ENCODE measurements at regions not wholly inside any gene's neighbourhood (a gene's known extent, or its start where the extent isn't known, plus 50 kb on each side); places are given as distances from the start of the nearest gene placed in this dataset.

DNA sequence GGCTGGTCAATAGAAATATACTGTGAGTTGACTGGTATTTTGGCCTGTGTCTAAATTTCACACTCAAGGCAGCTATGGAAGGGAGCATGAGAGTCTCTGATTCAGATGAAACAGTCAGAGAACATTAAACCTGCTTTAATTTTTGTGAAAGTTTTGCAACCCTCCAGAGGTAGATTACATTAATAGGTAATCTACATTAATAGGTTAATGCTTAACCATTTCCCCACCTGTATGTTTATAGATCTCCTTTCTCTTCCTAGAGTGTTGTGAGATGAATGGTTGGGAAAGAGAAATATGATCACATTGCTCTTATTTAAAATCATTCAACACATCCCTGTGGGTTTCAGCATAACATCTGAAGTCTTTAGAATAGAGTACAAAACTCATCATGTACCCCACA is 586.9 kb upstream of the DPPA4 start:
- TF ChIP-seq, protein P1, sequence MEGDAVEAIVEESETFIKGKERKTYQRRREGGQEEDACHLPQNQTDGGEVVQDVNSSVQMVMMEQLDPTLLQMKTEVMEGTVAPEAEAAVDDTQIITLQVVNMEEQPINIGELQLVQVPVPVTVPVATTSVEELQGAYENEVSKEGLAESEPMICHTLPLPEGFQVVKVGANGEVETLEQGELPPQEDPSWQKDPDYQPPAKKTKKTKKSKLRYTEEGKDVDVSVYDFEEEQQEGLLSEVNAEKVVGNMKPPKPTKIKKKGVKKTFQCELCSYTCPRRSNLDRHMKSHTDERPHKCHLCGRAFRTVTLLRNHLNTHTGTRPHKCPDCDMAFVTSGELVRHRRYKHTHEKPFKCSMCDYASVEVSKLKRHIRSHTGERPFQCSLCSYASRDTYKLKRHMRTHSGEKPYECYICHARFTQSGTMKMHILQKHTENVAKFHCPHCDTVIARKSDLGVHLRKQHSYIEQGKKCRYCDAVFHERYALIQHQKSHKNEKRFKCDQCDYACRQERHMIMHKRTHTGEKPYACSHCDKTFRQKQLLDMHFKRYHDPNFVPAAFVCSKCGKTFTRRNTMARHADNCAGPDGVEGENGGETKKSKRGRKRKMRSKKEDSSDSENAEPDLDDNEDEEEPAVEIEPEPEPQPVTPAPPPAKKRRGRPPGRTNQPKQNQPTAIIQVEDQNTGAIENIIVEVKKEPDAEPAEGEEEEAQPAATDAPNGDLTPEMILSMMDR (IDR thresholded peaks at IDR 0.05; ENCODE audit: insufficient read depth, low read depth, low read length) = no peak
- no peak for DNase-seq (ENCODE audit: low read depth)
- H3K4me3 ChIP-seq (ENCODE audit: low read depth, low read length) = no peak overlapping the region

DNA sequence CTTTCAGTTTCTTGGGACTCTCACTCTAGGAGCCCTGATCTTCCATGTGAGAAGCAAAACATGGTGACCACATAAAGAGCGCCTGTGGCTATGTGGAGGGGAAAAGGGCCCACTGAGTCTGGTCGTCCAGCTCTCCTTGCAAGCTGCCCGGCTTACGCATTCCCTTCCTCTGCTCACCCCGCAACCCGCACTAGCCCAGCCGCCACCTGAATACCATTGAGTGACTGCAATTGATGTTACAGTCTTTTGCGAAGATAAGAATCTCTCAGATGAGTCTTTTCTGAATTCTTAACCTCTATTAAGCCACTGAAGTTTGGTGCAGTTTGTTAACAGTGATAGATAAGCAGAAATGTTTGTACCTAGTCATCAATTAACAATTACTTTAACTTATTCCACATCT is 589.0 kb upstream of the DPPA4 start:
- no peak overlapping the region for H3K4me3 ChIP-seq (ENCODE audit: low read depth, low read length)
- TF ChIP-seq, protein P1 (IDR thresholded peaks at IDR 0.05; ENCODE audit: insufficient read depth, low read depth, low read length) = no peak
- DNase-seq (ENCODE audit: low read depth) = no peak

DNA sequence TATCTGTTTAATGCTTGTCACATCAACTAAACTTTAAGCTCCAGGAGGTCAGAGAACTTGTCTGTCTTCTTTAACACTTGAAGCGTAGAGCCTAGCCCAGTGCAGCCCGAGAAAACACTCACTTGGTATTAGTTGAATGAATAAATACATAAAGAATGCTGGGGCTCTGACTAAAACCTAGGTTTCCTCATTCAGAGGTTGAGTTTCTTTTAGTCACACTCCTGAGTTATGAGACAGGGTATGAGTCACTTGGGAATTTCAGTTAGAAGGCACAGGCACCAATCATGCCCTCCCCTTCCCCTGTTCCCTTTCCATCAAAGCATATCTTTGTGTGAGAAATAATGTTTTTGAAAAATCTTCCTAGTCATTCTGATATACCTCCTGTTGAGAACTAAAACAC is 589.8 kb upstream of the DPPA4 start:
- peak; percentile 86 for DNase-seq (ENCODE audit: low read depth)
- H3K4me3 ChIP-seq (ENCODE audit: low read depth, low read length) = no peak overlapping the region
- TF ChIP-seq, protein P1 (IDR thresholded peaks at IDR 0.05; ENCODE audit: insufficient read depth, low read depth, low read length) = no peak

DNA sequence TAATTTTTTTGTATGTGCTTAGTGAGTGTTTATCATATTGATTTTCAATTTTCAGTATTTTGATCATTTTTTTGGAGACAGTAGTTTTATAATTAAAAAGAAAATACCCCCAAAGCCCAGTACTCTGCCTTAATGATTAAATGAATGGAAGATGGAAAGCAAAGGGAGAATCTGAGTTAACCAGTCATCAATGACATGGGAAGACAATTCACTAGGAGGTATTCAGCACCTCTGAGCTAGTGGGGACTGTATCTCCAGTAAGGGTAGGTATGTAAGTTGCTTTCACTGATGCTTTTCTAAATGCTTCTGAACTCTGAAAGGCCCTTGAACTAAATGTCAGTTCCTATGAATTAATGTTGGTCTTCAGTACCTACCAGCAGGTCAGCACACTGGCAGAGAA is 590.4 kb upstream of the DPPA4 start:
- TF ChIP-seq, protein P1 (IDR thresholded peaks at IDR 0.05; ENCODE audit: insufficient read depth, low read depth, low read length) = no peak
- no peak for DNase-seq (ENCODE audit: low read depth)

DNA sequence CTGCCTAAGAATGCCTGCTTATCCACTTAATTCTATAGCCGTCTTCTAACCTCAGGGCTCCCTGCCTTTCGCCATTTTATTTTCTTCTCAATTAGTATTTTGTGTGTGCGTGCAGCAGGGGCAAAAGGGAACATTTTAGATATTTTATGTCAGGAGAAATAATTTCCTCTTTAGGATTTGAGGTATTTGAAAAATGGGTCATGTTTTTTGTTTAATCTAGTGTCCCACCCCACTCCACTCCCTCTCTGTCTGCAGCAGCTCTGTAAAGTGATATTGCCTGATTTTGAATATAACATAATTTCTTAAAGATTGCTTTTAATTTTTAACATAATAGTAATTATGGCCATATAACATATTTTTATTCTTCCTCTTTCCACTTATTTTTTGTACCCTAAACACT is 593.2 kb upstream of the DPPA4 start:
- no peak for DNase-seq (ENCODE audit: low read depth)
- no peak overlapping the region for H3K4me3 ChIP-seq (ENCODE audit: low read depth, low read length)
- TF ChIP-seq, protein P1 (IDR thresholded peaks at IDR 0.05; ENCODE audit: insufficient read depth, low read depth, low read length) = no peak

More for the DNA sequence above, 590.4 kb upstream of the DPPA4 start:
- H3K4me3 ChIP-seq (ENCODE audit: low read depth, low read length) = no peak overlapping the region

DNA sequence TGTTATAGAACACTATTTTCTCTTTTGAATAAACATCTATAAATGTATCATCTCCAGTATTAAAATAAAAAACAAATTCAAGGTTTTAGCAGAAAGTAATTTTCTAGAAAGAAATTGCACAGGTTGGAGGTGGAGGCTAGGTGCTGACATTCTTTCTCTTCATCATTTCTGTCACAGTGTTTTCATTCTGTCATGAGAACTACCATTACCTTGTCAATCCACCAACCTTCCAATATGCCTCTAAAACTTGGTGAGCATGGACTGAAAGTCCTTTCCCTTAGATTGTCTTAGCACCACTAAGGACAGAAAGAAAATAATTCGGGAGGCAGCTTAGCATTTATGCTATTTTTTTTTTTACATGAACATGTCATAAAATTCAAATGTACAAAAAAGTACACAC is 596.2 kb upstream of the DPPA4 start:
- H3K4me3 ChIP-seq (ENCODE audit: low read depth, low read length) = no peak overlapping the region
- TF ChIP-seq, protein P1 (IDR thresholded peaks at IDR 0.05; ENCODE audit: insufficient read depth, low read depth, low read length) = no peak

DNA sequence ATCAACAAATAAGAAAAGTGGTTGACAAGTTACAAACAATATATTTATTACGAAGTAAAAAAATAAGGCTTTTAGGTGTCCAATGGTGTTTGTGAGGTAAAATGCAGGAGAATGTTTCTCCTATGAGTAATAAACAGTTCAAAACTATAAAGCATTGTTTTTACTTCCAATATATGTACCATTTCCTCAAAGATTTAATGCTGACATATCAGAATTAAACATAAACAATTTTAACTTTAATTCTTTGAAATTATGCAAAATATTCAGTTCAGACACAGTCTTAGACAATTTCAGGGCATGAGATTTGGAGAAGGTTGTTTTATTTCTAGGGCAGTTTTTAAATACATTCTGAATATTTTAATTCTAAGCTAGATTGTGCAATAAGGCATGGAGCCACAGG is 602.5 kb upstream of the DPPA4 start:
- no peak overlapping the region for H3K4me3 ChIP-seq (ENCODE audit: low read depth, low read length)
- TF ChIP-seq, protein P1 (IDR thresholded peaks at IDR 0.05; ENCODE audit: insufficient read depth, low read depth, low read length) = no peak
- no peak for DNase-seq (ENCODE audit: low read depth)

More for the DNA sequence above, 596.2 kb upstream of the DPPA4 start:
- no peak for DNase-seq (ENCODE audit: low read depth)
